ENCODE measurements at regions not wholly inside any gene's neighbourhood (a gene's known extent, or its start where the extent isn't known, plus 50 kb on each side); places are given as distances from the start of the nearest gene placed in this dataset.

DNA sequence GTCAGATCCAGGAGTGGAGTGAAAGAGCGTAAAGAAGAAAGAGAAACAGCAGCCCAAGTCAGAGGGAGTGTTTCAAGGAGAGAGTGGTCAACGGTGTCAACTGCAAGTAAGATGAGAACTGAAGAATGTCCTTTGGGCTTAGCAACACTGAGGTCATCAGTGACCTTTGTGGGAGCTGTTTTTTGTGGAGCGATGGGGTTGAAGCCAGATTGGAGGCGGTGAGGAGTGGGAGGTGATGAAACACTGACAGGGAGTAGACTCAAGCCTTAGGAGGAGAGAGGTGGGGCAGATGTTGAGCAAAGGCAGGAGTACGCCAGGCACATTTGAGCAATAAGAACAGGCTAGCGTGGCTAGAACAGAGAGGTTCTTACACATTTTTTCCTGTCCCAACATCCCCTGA lies 103.7 kb upstream of the GNAO1 start (continued):
- TF ChIP-seq, protein P1, sequence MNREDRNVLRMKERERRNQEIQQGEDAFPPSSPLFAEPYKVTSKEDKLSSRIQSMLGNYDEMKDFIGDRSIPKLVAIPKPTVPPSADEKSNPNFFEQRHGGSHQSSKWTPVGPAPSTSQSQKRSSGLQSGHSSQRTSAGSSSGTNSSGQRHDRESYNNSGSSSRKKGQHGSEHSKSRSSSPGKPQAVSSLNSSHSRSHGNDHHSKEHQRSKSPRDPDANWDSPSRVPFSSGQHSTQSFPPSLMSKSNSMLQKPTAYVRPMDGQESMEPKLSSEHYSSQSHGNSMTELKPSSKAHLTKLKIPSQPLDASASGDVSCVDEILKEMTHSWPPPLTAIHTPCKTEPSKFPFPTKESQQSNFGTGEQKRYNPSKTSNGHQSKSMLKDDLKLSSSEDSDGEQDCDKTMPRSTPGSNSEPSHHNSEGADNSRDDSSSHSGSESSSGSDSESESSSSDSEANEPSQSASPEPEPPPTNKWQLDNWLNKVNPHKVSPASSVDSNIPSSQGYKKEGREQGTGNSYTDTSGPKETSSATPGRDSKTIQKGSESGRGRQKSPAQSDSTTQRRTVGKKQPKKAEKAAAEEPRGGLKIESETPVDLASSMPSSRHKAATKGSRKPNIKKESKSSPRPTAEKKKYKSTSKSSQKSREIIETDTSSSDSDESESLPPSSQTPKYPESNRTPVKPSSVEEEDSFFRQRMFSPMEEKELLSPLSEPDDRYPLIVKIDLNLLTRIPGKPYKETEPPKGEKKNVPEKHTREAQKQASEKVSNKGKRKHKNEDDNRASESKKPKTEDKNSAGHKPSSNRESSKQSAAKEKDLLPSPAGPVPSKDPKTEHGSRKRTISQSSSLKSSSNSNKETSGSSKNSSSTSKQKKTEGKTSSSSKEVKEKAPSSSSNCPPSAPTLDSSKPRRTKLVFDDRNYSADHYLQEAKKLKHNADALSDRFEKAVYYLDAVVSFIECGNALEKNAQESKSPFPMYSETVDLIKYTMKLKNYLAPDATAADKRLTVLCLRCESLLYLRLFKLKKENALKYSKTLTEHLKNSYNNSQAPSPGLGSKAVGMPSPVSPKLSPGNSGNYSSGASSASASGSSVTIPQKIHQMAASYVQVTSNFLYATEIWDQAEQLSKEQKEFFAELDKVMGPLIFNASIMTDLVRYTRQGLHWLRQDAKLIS (CRISPR knock-in tag; IDR thresholded peaks at IDR 0.05; ENCODE audit: borderline replicate concordance), result no peak
- TF ChIP-seq, protein P2, sequence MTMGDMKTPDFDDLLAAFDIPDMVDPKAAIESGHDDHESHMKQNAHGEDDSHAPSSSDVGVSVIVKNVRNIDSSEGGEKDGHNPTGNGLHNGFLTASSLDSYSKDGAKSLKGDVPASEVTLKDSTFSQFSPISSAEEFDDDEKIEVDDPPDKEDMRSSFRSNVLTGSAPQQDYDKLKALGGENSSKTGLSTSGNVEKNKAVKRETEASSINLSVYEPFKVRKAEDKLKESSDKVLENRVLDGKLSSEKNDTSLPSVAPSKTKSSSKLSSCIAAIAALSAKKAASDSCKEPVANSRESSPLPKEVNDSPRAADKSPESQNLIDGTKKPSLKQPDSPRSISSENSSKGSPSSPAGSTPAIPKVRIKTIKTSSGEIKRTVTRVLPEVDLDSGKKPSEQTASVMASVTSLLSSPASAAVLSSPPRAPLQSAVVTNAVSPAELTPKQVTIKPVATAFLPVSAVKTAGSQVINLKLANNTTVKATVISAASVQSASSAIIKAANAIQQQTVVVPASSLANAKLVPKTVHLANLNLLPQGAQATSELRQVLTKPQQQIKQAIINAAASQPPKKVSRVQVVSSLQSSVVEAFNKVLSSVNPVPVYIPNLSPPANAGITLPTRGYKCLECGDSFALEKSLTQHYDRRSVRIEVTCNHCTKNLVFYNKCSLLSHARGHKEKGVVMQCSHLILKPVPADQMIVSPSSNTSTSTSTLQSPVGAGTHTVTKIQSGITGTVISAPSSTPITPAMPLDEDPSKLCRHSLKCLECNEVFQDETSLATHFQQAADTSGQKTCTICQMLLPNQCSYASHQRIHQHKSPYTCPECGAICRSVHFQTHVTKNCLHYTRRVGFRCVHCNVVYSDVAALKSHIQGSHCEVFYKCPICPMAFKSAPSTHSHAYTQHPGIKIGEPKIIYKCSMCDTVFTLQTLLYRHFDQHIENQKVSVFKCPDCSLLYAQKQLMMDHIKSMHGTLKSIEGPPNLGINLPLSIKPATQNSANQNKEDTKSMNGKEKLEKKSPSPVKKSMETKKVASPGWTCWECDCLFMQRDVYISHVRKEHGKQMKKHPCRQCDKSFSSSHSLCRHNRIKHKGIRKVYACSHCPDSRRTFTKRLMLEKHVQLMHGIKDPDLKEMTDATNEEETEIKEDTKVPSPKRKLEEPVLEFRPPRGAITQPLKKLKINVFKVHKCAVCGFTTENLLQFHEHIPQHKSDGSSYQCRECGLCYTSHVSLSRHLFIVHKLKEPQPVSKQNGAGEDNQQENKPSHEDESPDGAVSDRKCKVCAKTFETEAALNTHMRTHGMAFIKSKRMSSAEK (CRISPR knock-in tag; IDR thresholded peaks at IDR 0.05; ENCODE audit: borderline replicate concordance), result no peak
- no peak for TF ChIP-seq ETV6 (CRISPR knock-in tag; IDR thresholded peaks at IDR 0.05)
- no peak for TF ChIP-seq ZNF396 (CRISPR knock-in tag; IDR thresholded peaks at IDR 0.05; ENCODE audit: borderline replicate concordance)

DNA sequence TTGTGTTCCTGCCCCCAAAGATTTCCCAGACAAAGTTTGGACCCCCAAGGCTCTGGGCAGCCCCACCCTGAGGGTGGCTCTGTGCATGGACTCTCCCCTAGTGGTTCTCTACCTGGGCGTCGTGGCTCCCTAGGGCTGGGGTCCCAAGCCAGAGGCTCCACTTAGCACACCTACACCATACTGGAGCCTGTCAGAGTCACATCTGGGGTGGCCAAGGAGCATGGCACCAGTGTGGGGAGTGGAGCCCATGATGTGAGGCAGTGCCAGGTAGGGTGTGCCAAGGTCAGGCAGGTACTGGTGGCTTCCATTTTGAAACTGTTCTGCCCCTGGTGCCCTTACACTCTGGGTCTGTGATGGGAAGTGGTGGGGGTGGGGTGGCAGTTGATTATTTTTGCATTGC lies 109.9 kb upstream of the GNAO1 start:
- ChIA-PET CTCF (no interaction called here), POLR2A (no interaction called here)
- H3K9me3 Mint-ChIP-seq, result peaks cover 17% of the 10 kb centered on the region
- H3K36me3 Mint-ChIP-seq, result no peaks in the 10 kb centered on the region
- peaks cover under 1% of the 10 kb centered on the region; the same call in 1 of the 2 replicates for H3K4me1 Mint-ChIP-seq
- DNase-seq (ENCODE audit: low spot score) (no peak), ATAC-seq (no peak)
- no peak overlapping the region for H3K27ac Mint-ChIP-seq
- peaks cover 3% of the 10 kb centered on the region for H3K27me3 Mint-ChIP-seq (ENCODE audit: low read depth)
- H3K4me3 Mint-ChIP-seq, result no peak overlapping the region
- TF ChIP-seq, protein P3, sequence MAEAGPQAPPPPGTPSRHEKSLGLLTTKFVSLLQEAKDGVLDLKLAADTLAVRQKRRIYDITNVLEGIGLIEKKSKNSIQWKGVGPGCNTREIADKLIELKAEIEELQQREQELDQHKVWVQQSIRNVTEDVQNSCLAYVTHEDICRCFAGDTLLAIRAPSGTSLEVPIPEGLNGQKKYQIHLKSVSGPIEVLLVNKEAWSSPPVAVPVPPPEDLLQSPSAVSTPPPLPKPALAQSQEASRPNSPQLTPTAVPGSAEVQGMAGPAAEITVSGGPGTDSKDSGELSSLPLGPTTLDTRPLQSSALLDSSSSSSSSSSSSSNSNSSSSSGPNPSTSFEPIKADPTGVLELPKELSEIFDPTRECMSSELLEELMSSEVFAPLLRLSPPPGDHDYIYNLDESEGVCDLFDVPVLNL (CRISPR knock-in tag; IDR thresholded peaks at IDR 0.05; ENCODE audit: borderline replicate concordance, low read depth), result no peak
- TF ChIP-seq ATF1 (CRISPR knock-in tag; IDR thresholded peaks at IDR 0.05) (no peak), SMAD3 (CRISPR knock-in tag; IDR thresholded peaks at IDR 0.05; ENCODE audit: borderline replicate concordance) (no peak), FOXK1 (CRISPR knock-in tag; IDR thresholded peaks at IDR 0.05) (no peak), ZNF396 (CRISPR knock-in tag; IDR thresholded peaks at IDR 0.05; ENCODE audit: borderline replicate concordance) (no peak), ZNF121 (CRISPR knock-in tag; IDR thresholded peaks at IDR 0.05) (no peak), HMGA2 (CRISPR knock-in tag; IDR thresholded peaks at IDR 0.05) (no peak)
- TF ChIP-seq, protein P4, sequence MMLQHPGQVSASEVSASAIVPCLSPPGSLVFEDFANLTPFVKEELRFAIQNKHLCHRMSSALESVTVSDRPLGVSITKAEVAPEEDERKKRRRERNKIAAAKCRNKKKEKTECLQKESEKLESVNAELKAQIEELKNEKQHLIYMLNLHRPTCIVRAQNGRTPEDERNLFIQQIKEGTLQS (CRISPR knock-in tag; conservative IDR thresholded peaks at IDR 0.05), result no peak
- TF ChIP-seq, protein P5, sequence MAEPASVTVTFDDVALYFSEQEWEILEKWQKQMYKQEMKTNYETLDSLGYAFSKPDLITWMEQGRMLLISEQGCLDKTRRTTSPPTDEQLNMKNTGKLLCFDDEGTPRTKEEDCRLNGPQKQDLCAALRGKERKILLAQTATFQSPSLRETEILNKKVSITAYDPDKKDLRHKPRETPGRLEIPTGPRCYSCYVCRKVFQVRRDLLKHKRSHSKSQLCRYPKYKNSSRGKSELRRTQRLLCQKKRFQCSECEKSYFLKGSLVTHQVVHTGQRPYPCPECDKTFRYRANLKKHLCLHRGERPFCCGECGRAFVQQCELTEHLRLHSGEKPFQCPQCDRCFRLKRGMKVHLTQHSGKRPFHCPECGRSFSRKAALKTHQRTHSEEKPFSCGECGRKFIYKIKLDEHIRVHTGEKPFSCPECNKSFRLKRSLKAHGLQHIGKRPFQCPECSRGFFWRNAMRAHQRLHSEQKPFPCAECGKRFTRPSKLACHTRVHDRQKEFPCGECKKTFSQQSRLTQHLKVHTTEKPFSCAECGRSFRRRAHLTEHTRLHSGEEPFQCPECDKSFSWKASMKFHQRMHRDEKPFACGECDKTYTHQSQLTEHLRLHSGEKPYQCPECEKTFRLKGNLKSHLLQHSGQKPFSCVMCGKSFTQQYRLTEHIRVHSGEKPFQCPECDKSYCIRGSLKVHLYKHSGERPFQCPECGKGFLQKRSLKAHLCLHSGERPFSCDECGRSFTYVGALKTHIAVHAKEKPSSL (CRISPR knock-in tag; conservative IDR thresholded peaks at IDR 0.05), result no peak
- TF ChIP-seq, protein P1 (CRISPR knock-in tag; IDR thresholded peaks at IDR 0.05; ENCODE audit: borderline replicate concordance), result no peak
- TF ChIP-seq, protein P6, sequence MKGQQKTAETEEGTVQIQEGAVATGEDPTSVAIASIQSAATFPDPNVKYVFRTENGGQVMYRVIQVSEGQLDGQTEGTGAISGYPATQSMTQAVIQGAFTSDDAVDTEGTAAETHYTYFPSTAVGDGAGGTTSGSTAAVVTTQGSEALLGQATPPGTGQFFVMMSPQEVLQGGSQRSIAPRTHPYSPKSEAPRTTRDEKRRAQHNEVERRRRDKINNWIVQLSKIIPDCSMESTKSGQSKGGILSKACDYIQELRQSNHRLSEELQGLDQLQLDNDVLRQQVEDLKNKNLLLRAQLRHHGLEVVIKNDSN (CRISPR knock-in tag; IDR thresholded peaks at IDR 0.05), result no peak
- TF ChIP-seq, protein P7, sequence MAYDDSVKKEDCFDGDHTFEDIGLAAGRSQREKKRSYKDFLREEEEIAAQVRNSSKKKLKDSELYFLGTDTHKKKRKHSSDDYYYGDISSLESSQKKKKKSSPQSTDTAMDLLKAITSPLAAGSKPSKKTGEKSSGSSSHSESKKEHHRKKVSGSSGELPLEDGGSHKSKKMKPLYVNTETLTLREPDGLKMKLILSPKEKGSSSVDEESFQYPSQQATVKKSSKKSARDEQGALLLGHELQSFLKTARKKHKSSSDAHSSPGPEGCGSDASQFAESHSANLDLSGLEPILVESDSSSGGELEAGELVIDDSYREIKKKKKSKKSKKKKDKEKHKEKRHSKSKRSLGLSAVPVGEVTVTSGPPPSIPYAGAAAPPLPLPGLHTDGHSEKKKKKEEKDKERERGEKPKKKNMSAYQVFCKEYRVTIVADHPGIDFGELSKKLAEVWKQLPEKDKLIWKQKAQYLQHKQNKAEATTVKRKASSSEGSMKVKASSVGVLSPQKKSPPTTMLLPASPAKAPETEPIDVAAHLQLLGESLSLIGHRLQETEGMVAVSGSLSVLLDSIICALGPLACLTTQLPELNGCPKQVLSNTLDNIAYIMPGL (CRISPR knock-in tag; IDR thresholded peaks at IDR 0.05), result no peak
